Putamen (tissue), 1 donor: ENCODE measurements at regions not wholly inside any gene's neighbourhood (a gene's known extent, or its start where the extent isn't known, plus 50 kb on each side); places are given as distances from the start of the nearest gene placed in this dataset.

Experiments used
- DNase-seq: peaks from one replicate; pipeline ENCODE4 v3.0.0-alpha.2; 2016; ENCODE audit warnings: low spot score

- no peak for DNase-seq
Observed at GRCh38 chr16:50917950-50918703, 176.2 kb downstream of the CYLD start.

GRCh38 chr16:50916040-50916439, 174.2 kb downstream of the CYLD start:
- DNase-seq: no peak

GRCh38 chr16:50915120-50915519, 173.2 kb downstream of the CYLD start:
- no peak for DNase-seq

- DNase-seq: no peak
Observed at GRCh38 chr16:50910736-50911100, 168.8 kb downstream of the CYLD start.

- peak; percentile 6 for DNase-seq
Observed at GRCh38 chr16:50909831-50910735, 168.2 kb downstream of the CYLD start.

- DNase-seq: no peak
Observed at GRCh38 chr16:50908468-50908867, 166.6 kb downstream of the CYLD start.

- DNase-seq: no peak
Observed at GRCh38 chr16:50906454-50906853, 164.6 kb downstream of the CYLD start.

GRCh38 chr16:50902457-50902856, 160.6 kb downstream of the CYLD start:
- DNase-seq: no peak

- DNase-seq: no peak
Observed at GRCh38 chr16:50901062-50901461, 159.2 kb downstream of the CYLD start.

- no peak for DNase-seq
Observed at GRCh38 chr16:50900391-50900942, 158.6 kb downstream of the CYLD start.

GRCh38 chr16:50899951-50900350, 158.1 kb downstream of the CYLD start:
- DNase-seq: no peak

GRCh38 chr16:50889746-50890145, 147.9 kb downstream of the CYLD start:
- no peak for DNase-seq

- no peak for DNase-seq
Observed at GRCh38 chr16:50889276-50889675, 147.4 kb downstream of the CYLD start.

- DNase-seq: no peak
Observed at GRCh38 chr16:50888486-50889261, 146.8 kb downstream of the CYLD start.

- DNase-seq: no peak
Observed at GRCh38 chr16:50887500-50888298, 145.8 kb downstream of the CYLD start.

- no peak for DNase-seq
Observed at GRCh38 chr16:50884066-50884860, 142.4 kb downstream of the CYLD start.

GRCh38 chr16:50881956-50882355, 140.1 kb downstream of the CYLD start:
- no peak for DNase-seq

- DNase-seq: no peak
Observed at GRCh38 chr16:50881331-50881830, 139.5 kb downstream of the CYLD start.

- DNase-seq: no peak
Observed at GRCh38 chr16:50880926-50881325, 139.0 kb downstream of the CYLD start.
